GM19025 (cell line): ENCODE measurements at regions not wholly inside any gene's neighbourhood (a gene's known extent, or its start where the extent isn't known, plus 50 kb on each side); places are given as distances from the start of the nearest gene placed in this dataset.

Experiments used
- ATAC-seq: cut with Tn5 transposase; IDR thresholded peaks from one replicate; pipeline ENCODE4 v1.9.1; 2021; ENCODE audit warnings: mild to moderate bottlenecking, low read depth, moderate library complexity; ENCODE audit not compliant: unreplicated experiment

GRCh38 chr2:82508702-82509101 is 1950.4 kb downstream of the SUCLG1 start:
- no peak for ATAC-seq

GRCh38 chr2:82507657-82508056 is 1951.4 kb downstream of the SUCLG1 start:
- ATAC-seq, result no peak

DNA sequence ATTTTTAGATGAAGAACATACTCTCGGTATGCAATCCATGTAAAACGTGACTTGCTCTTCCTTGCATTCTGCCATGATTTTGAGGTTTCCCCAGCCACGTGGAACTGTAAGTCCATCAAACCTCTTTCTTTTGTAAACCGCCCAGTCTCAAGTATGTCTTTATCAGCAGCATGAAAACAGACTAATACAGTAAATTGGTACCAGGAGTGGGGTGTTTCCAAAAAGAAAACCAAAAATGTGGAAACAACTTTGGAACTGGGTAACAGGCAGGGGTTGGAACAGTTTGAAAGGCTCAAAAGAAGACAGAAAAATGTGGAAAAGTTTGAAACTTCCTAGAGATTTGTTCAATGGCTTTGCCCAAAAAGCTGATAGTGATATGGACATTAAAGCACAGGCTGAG is 1957.9 kb downstream of the SUCLG1 start:
- ATAC-seq, result no peak

DNA sequence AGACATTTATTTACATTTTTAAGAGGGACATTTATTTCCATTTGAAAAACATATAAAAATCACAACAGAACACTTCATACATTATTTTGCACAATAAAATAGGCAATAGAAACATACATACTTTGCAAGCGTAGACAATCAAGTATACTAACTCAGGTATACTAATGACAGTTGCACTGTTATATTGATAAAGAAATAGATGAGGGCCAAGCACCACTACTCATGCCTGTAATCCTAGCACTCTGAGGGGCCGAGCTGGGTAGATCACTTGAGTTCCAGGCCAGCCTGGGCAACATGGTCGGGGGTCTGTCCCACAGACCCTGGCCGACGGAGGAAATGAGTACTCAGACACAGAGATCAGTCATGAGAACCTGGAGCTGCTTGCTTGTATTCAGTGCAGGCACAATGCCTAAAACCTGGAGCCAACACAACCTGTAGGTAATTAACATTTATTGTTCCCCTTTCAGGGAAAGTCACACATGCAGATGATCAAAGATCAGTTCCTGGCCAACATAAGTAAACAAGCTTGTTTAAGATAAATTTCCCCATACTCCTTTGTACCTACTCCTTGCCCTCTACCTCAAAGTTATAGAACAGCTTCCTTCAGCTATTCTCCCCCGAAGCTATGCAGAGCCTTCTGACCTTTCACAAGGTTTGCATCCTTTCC is 1960.2 kb downstream of the SUCLG1 start:
- ATAC-seq, result no peak

- ATAC-seq, result no peak
Measured at GRCh38 chr2:82494739-82495138, 1964.3 kb downstream of the SUCLG1 start.

DNA sequence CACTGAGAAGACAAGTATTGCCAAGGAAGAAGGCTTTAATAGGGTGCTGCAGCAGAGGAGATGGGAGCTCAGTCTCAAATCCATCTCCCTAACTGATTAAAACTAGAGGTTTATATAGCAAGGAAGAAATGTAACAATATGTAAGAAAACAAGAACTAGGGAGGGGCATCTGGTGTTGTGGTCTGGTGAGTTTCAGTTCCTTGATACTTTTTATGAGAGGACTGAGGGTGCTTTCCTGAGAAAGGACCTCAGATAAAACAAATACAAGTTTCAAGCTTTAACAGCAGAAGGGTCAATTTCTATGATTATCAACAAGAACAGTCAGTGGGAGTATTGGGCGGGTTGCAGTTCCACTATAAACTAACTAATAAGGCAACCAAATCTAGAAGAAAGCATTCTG is 1967.5 kb downstream of the SUCLG1 start:
- no peak for ATAC-seq

DNA sequence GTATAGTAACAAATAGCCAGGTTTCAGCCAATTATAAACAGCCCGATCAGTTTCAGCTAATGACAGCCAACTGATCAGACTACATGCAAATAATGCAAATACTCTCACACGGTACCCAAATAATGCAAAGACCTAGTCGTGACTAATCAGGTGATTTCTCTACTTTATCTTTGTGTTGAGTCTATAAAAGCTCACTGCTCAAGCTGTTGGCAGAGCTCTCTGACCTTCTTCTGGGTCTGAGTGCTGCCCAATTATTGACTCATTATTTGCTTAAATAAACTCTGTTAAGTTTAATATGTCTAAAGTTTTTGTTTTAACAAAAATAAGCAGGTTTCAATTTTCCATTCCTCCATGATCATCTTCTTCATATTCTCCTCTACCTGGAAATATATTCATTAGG is 1971.7 kb downstream of the SUCLG1 start:
- no peak for ATAC-seq

DNA sequence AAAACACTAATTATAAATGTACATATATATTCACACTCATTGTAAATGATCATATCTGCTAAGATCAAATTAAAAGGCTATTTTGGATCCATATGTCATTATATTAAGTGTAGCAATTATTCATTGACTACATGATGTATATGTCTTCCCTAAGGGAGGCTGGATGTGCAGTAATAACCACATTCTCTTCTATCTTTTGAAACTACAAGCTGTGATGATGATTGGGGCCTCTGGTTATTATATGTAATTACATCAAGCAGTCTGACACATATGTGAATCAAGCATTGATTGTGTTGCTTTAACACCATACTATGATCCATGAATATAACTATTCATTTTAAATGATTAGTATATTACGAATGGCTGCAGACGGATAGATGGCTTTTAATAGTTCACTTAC is 1973.4 kb downstream of the SUCLG1 start:
- ATAC-seq, result no peak

DNA sequence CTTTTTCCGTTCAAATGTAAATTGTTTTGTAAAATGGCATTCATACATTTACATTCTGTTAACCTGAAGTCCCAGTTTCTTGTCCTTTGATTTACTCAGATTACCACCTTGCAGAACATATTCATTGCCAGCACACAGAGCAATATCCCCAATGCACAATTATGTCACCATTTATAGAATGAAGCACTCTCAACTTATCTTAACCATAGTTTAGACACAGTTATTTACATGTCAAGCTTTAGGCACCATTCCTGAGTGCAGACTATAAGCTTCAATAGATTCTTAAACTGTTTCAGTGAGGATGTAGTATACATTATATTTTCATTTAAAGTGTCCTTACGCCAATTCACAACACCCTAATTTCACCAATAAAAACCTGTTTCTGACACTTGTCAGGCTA is 1977.9 kb downstream of the SUCLG1 start:
- ATAC-seq, result no peak

GRCh38 chr2:82478641-82479040 is 1980.4 kb downstream of the SUCLG1 start:
- ATAC-seq, result no peak

- no peak for ATAC-seq
Measured at GRCh38 chr2:82476094-82476493, 1983.0 kb downstream of the SUCLG1 start.

DNA sequence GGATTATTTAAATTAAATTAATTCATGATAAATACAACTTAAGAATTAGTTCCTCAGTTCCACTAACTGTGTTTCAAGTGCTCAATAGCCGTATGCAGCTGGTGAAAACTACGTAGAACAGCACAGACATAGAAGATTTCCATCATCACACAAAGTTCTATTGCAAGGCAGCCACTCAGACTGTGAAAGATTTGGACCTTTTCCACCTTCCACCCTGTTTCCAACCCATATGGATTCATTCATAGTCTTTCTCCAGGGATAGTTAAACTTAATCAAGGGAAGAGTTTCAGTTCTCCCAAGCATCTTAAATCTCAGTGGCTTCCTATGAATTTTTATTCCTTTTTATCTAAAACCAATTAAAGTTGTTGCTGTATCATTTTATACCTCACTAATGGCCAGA is 2030.8 kb downstream of the SUCLG1 start:
- ATAC-seq, result no peak

DNA sequence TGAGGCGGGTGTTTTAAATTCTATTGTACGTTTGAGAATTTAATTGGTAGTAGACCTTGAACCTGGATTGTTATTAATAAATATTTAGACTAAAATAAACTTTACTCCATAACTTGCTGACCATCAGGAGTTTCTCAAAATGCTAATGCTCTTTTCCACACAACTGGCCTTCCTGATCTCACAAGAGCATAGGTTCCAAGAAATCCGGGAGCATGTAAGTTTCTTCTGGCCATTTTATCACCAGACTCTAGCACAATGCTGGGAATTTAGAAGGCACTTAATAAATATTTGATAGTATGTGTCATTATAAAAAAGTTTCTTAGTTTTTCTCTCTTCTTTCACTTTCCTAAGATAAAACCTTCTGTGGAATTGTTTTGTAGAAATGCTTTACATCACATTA is 2047.1 kb downstream of the SUCLG1 start:
- no peak for ATAC-seq

- no peak for ATAC-seq
Measured at GRCh38 chr2:82411071-82411470, 2048.0 kb downstream of the SUCLG1 start.

DNA sequence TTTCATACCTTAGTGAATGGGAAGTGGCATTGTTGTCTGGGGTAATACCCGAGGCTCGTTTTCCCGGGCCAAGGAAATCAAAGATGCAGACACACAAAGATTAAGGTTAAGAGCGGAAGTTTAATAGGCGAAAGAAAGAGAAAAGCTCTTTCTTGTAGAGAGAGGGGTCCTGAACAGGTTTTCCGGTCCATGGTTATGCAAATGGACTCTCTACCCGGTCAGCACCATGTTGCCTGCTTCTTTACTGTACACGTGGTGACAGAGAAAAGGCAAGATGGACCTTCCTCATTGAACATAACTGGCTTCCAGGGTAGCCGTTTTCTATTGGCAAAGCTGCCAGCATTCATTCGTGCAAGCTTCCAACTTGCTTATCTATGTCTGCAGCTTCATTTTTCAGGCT is 2063.5 kb downstream of the SUCLG1 start:
- ATAC-seq, result no peak

GRCh38 chr2:82391386-82391785 is 2067.7 kb downstream of the SUCLG1 start:
- no peak for ATAC-seq

GRCh38 chr2:82355622-82356021 is 2051.1 kb upstream of the LRRTM1 start:
- ATAC-seq, result no peak

DNA sequence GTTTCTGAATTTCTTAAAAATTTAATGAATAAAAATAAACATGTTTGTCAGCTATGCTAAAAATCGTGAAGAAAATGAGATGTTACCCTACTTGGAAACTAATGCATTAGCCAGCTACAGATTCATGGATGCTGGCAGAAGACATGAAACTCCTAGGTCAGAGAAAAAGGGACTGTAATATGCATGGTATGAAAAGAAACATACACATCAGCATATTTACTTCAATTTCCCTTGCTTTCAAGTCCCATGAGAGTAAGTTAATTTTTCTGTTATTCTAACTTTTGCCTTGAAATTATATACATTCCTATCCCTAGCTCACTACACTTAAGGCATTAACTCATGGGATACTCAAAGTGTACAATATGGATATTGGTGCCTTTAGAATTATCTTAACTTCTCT is 2041.4 kb upstream of the LRRTM1 start:
- no peak for ATAC-seq

DNA sequence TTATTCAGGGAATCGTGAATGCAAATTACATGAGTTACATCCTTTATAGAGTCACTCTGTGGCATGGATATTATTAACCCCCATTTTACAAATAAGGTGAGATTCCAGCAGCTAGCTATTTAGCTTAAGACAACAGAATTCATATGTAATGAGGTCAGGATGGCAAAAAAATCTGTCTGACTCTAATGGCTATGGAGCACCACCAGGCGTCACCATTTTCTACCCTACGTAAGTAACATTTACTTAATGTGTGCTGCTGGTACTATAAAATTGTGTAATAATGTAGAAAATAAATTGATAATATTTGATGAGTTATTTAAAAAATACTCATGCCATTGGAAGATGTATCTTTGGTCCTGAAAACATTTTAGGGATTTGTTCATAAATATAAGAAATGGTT is 2040.1 kb upstream of the LRRTM1 start:
- ATAC-seq, result no peak

DNA sequence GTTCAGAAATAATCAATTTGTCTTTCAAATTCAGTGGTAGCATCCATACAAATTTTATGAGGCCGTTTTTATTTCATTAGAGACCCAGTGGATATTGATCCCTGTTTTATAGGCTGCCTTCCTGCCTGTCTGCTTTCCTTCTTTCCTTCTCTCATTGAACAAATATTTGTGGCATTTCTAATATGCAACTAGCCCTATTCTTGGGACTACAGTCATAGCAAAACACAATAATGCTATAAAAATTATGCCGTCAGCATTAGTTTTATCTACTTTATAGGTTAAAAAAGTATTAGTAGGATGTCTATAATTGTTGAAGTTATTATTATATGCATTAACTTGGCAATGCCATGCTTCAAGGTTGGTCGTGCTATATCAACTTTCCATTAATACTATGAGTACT is 2037.8 kb upstream of the LRRTM1 start:
- ATAC-seq, result no peak

GRCh38 chr2:82340578-82341053 is 2036.1 kb upstream of the LRRTM1 start:
- ATAC-seq, result no peak

DNA sequence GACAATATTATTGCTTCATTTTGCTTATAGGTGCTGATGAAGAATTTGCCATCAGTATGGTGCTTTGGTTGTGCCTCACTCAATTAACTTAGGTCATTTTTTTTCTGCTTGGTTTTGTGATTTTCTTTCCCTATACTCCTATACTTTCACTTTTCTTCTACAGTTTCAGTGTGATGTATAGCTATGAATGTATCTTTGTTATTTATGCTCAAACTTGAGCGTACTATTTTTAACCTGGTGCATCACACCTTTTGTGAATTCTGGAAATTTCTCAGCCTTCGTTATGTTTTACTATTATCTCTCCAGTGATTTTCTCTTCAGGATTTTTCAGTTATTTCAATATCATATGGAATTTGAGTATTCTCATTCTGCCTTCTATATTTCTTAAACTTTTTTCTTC is 2035.3 kb upstream of the LRRTM1 start:
- no peak for ATAC-seq

- ATAC-seq, result no peak
Measured at GRCh38 chr2:82333697-82334096, 2029.1 kb upstream of the LRRTM1 start.
